GM21717 (cell line): ENCODE measurements at regions not wholly inside any gene's neighbourhood (a gene's known extent, or its start where the extent isn't known, plus 50 kb on each side); places are given as distances from the start of the nearest gene placed in this dataset.
"Not testable (repeated sequence)": the region's sequence is repeated elsewhere in the genome, so short reads cannot be mapped to it uniquely, and the experiment has no call there.

Source experiments
- ATAC-seq: cut with Tn5 transposase; IDR thresholded peaks from one replicate; pipeline ENCODE4 v1.9.1; 2021; ENCODE audit warnings: mild to moderate bottlenecking, moderate library complexity; ENCODE audit not compliant: unreplicated experiment

- no peak for ATAC-seq
Observed at GRCh38 chr10:61059636-61060035, 115.7 kb upstream of the RHOBTB1 start.

GRCh38 chr10:61052469-61053205, 108.7 kb upstream of the RHOBTB1 start:
- no peak for ATAC-seq

- no peak for ATAC-seq
Observed at GRCh38 chr10:61051344-61051743, 107.4 kb upstream of the RHOBTB1 start.

GRCh38 chr10:61050120-61050745, 106.2 kb upstream of the RHOBTB1 start:
- ATAC-seq, result no peak

- no peak for ATAC-seq
Observed at GRCh38 chr10:61049386-61049785, 105.4 kb upstream of the RHOBTB1 start.

- no peak for ATAC-seq
Observed at GRCh38 chr10:61047788-61048560, 104.0 kb upstream of the RHOBTB1 start.

GRCh38 chr10:61047081-61047480, 103.1 kb upstream of the RHOBTB1 start:
- no peak for ATAC-seq

GRCh38 chr10:61045480-61045879, 101.5 kb upstream of the RHOBTB1 start:
- not testable (repeated sequence) for ATAC-seq

GRCh38 chr10:61042533-61042932, 98.5 kb upstream of the RHOBTB1 start:
- ATAC-seq, result no peak

GRCh38 chr10:61040399-61041016, 96.5 kb upstream of the RHOBTB1 start:
- ATAC-seq, result no peak

- no peak for ATAC-seq
Observed at GRCh38 chr10:61039868-61040267, 95.9 kb upstream of the RHOBTB1 start.

- ATAC-seq, result not testable (repeated sequence)
Observed at GRCh38 chr10:61037261-61037830, 93.4 kb upstream of the RHOBTB1 start.

- not testable (repeated sequence) for ATAC-seq
Observed at GRCh38 chr10:61036148-61036547, 92.2 kb upstream of the RHOBTB1 start.

- ATAC-seq, result no peak
Observed at GRCh38 chr10:61031341-61031740, 87.4 kb upstream of the RHOBTB1 start.

- ATAC-seq, result no peak
Observed at GRCh38 chr10:61029411-61029810, 85.4 kb upstream of the RHOBTB1 start.

GRCh38 chr10:61028861-61029361, 84.9 kb upstream of the RHOBTB1 start:
- no peak for ATAC-seq

GRCh38 chr10:61024856-61025201, 80.8 kb upstream of the RHOBTB1 start:
- peak; percentile 49 for ATAC-seq

GRCh38 chr10:61024151-61024855, 80.3 kb upstream of the RHOBTB1 start:
- ATAC-seq, result no peak

GRCh38 chr10:61023053-61023452, 79.1 kb upstream of the RHOBTB1 start:
- no peak for ATAC-seq

GRCh38 chr10:61021926-61022325, 77.9 kb upstream of the RHOBTB1 start:
- ATAC-seq, result no peak
